Endothelial cell of umbilical vein (primary cell): ENCODE measurements at regions not wholly inside any gene's neighbourhood (a gene's known extent, or its start where the extent isn't known, plus 50 kb on each side); places are given as distances from the start of the nearest gene placed in this dataset.

Experiments used
- BruUV-seq: library from RNA; stranded (reverse); fragments of 400-500 nt; replicated peaks from 2 replicates; lab custom pipeline; 2021; lab: Mats Ljungman, UMichigan
- CTCF ChIA-PET: fragments of 300-600, 350-600 bp; sonication (Branson Sonifier 250); formaldehyde crosslinking; loops from one replicate; lab custom pipeline; 2021; ENCODE audit warnings: antibody characterized with exemption, inconsistent platforms; lab: Charles Lee
- POLR2A ChIA-PET: fragments of 300-600, 350-600 bp; sonication (Branson Sonifier 250); formaldehyde crosslinking; loops from one replicate; lab custom pipeline; 2021; ENCODE audit warnings: antibody characterized with exemption, inconsistent platforms; lab: Charles Lee
- DNase-seq: peaks from one replicate; pipeline ENCODE4 v3.0.0-alpha.2; 2011; ENCODE audit warnings: low read depth, low spot score
- FAIRE-seq: peaks from 2 replicates; lab custom pipeline; 2011; peaks lifted over from hg19 to GRCh38; lab: Jason Lieb, UNC
- H2AFZ ChIP-seq: 2 replicates; pipeline ENCODE4 v1.6.0; 2012; ENCODE audit warnings: low read depth, low read length, control low read depth, inconsistent platforms
- H3K27ac ChIP-seq: 2 replicates; pipeline ENCODE4 v1.5.1; 2011; ENCODE audit warnings: low read depth, mild to moderate bottlenecking, control low read depth, low read length, moderate library complexity; ENCODE audit not compliant: insufficient read depth
- H3K27me3 ChIP-seq, 2 experiments: 2 replicates each; pipeline versions ENCODE4 v1.6.0 to v1.6.1; 2011; ENCODE audit warnings: low read length in 2 of 2, mixed read lengths in 1 of 2; ENCODE audit not compliant: control insufficient read depth in 2 of 2, insufficient read depth in 2 of 2
- H3K36me3 ChIP-seq, 2 experiments: 2 replicates in 1 of 2; 3 replicates in 1 of 2; pipeline ENCODE4 v1.5.1; 2011; ENCODE audit warnings: low read length in 2 of 2, mild to moderate bottlenecking in 1 of 2, moderate library complexity in 1 of 2; ENCODE audit not compliant: control insufficient read depth in 2 of 2, insufficient read depth in 2 of 2; ENCODE audit errors: extremely low read depth in 1 of 2
- H3K4me1 ChIP-seq: 3 replicates; pipeline ENCODE4 v1.5.1; 2011; ENCODE audit warnings: mild to moderate bottlenecking, low read length; ENCODE audit not compliant: control insufficient read depth, insufficient read depth; ENCODE audit errors: extremely low read depth
- H3K4me2 ChIP-seq: 2 replicates; pipeline ENCODE4 v1.6.1; 2011; ENCODE audit warnings: low read length, control low read depth, mixed read lengths; ENCODE audit not compliant: insufficient read depth
- H3K4me3 ChIP-seq, 3 experiments: fragments of 200-600 bp in 1 of 3; sonication (generic), shearing (Covaris generic) in 1 of 3; replicated peaks in 1 of 3; 2 replicates each; pipeline ENCODE4 v1.5.1; 2011 to 2016; ENCODE audit warnings: control low read depth in 3 of 3, low read length in 3 of 3, mild to moderate bottlenecking in 2 of 3, inconsistent platforms in 1 of 3, low read depth in 1 of 3, moderate library complexity in 1 of 3; ENCODE audit not compliant: insufficient read depth in 1 of 3
- H3K79me2 ChIP-seq: 2 replicates; pipeline ENCODE4 v1.6.0; 2012; ENCODE audit warnings: low read length, inconsistent platforms; ENCODE audit not compliant: control insufficient read depth, insufficient read depth
- H3K9ac ChIP-seq: replicated peaks from 2 replicates; pipeline ENCODE3; 2011; ENCODE audit warnings: low read length, control low read depth; ENCODE audit not compliant: insufficient read depth; ENCODE audit errors: extremely low read depth
- H3K9me1 ChIP-seq: replicated peaks from 3 replicates; pipeline ENCODE4 v1.6.0; 2011; ENCODE audit warnings: mild to moderate bottlenecking, low read length; ENCODE audit not compliant: control insufficient read depth, insufficient read depth; ENCODE audit errors: extremely low read depth
- H3K9me3 ChIP-seq: replicated peaks from 2 replicates; pipeline ENCODE4 v1.5.1; 2012; ENCODE audit warnings: low read length, inconsistent platforms; ENCODE audit not compliant: control insufficient read depth, insufficient read depth
- H4K20me1 ChIP-seq: replicated peaks from 2 replicates; pipeline ENCODE3; 2011; ENCODE audit warnings: mild to moderate bottlenecking, low read length; ENCODE audit not compliant: control insufficient read depth, insufficient read depth; ENCODE audit errors: extremely low read depth
- EZH2 ChIP-seq: IDR thresholded peaks from 2 replicates; pipeline ENCODE4 v1.6.1; 2012; ENCODE audit warnings: borderline replicate concordance, low read depth, mild to moderate bottlenecking, moderate library complexity, low read length, inconsistent platforms; ENCODE audit not compliant: severe bottlenecking
- FOS ChIP-seq: IDR thresholded peaks from 2 replicates; pipeline ENCODE4 v1.6.1; 2011; ENCODE audit warnings: mild to moderate bottlenecking, low read length, moderate library complexity, borderline replicate concordance; ENCODE audit not compliant: insufficient read depth
- GATA2 ChIP-seq: IDR thresholded peaks from 2 replicates; pipeline ENCODE4 v1.7.0; 2011; ENCODE audit warnings: low read depth, mild to moderate bottlenecking, moderate library complexity, mixed read lengths, low read length; ENCODE audit not compliant: insufficient read length, insufficient read depth
- JUN ChIP-seq: IDR thresholded peaks from 2 replicates; pipeline ENCODE4 v1.6.1; 2011; ENCODE audit warnings: borderline replicate concordance, low read depth; ENCODE audit not compliant: insufficient read length, insufficient read depth
- MYC ChIP-seq: IDR thresholded peaks from one replicate; pipeline ENCODE4 v1.6.1; 2011; ENCODE audit warnings: mild to moderate bottlenecking, low read depth, low read length
- POLR2A ChIP-seq: IDR thresholded peaks from 2 replicates; pipeline ENCODE4 v1.6.1; 2012; ENCODE audit warnings: low read depth, mild to moderate bottlenecking, control low read depth, low read length
- POLR2AphosphoS5 ChIP-seq: IDR thresholded peaks from 2 replicates; pipeline ENCODE4 v1.6.1; 2012; ENCODE audit warnings: low read depth, mild to moderate bottlenecking, control low read depth, low read length, moderate library complexity; ENCODE audit not compliant: insufficient read depth
- dilution Hi-C: fragments of 300-500 bp; cut with MboI; formaldehyde crosslinking; loops from one replicate; pipeline ENCODE4 v1.15.0; 2019; ENCODE audit warnings: low sequenced_read_pairs; ENCODE audit not compliant: extremely low pct_ligation_motif_present
- intact Hi-C: fragments of 100-400 bp; cut with micrococcal nuclease; formaldehyde crosslinking; loops from one replicate; pipeline ENCODE4 v1.10.0; 2022
- TF ChIP-seq, protein P1 (sequence below), 2 donors: IDR thresholded peaks; 1 replicate in 1 of 2; 2 replicates in 1 of 2; pipeline ENCODE4 v1.5.1; 2011; ENCODE audit warnings: low read length in 2 of 2, mild to moderate bottlenecking in 2 of 2, moderate library complexity in 2 of 2, control low read depth in 1 of 2, inconsistent platforms in 1 of 2, low read depth in 1 of 2; ENCODE audit not compliant: insufficient read depth in 1 of 2; ENCODE audit errors: extremely low read depth in 1 of 2

DNA sequence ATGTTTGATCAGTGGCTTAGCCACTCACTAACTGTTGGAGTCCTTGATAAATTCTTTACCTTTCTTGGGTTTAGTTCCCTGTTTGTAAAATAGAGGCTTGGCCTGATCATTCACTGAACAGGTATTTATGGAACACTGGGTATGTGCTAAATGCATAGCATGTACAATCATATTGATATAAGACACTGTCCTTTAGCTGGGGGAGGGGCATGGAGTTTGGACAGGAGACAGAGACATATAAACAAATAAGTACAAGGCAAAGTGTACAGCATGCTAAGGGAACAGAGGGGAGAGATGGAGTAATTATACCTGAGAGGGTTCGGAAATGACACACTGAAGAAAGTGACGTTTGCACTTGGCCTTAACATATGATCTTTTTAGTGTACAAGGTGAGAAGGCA lies 124.3 kb upstream of the CACNA1E start:
- intact Hi-C loops (no loop called here), dilution Hi-C loops (no loop called here)
- TF ChIP-seq, protein P1, sequence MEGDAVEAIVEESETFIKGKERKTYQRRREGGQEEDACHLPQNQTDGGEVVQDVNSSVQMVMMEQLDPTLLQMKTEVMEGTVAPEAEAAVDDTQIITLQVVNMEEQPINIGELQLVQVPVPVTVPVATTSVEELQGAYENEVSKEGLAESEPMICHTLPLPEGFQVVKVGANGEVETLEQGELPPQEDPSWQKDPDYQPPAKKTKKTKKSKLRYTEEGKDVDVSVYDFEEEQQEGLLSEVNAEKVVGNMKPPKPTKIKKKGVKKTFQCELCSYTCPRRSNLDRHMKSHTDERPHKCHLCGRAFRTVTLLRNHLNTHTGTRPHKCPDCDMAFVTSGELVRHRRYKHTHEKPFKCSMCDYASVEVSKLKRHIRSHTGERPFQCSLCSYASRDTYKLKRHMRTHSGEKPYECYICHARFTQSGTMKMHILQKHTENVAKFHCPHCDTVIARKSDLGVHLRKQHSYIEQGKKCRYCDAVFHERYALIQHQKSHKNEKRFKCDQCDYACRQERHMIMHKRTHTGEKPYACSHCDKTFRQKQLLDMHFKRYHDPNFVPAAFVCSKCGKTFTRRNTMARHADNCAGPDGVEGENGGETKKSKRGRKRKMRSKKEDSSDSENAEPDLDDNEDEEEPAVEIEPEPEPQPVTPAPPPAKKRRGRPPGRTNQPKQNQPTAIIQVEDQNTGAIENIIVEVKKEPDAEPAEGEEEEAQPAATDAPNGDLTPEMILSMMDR (IDR thresholded peaks at IDR 0.05; ENCODE audit: extremely low read depth in 1 of 2, insufficient read depth in 1 of 2, low read depth in 1 of 2, low read length in 2 of 2) = no peak
- no peak for TF ChIP-seq POLR2A
- TF ChIP-seq POLR2AphosphoS5 = no peak
- no peak for TF ChIP-seq GATA2
- no peak for TF ChIP-seq MYC
- Histone ChIP-seq H3K9ac (no peak overlapping the region), H2AFZ (no peak overlapping the region), H3K79me2 (no peaks in the 10 kb centered on the region), H3K9me1 (no peaks in the 10 kb centered on the region), H3K36me3 (no peaks in the 10 kb centered on the region), H3K4me1 (no peaks in the 10 kb centered on the region), H4K20me1 (no peaks in the 10 kb centered on the region), H3K27ac (no peak overlapping the region), H3K27me3 (no peaks in the 10 kb centered on the region), H3K4me2 (no peak overlapping the region), H3K4me3 (no peak overlapping the region), H3K9me3 (no peaks in the 10 kb centered on the region)
- no peak for DNase-seq
- no TSS peak for BruUV-seq
- CTCF ChIA-PET = interaction anchor here (0.6 to 2.2 kb wide), 2 partner anchors 66 to 143 kb away, joined by 3 to 7 read pairs; no protein-coding TSS in a partner anchor
- no peak for FAIRE-seq
- POLR2A ChIA-PET = no interaction called here

DNA sequence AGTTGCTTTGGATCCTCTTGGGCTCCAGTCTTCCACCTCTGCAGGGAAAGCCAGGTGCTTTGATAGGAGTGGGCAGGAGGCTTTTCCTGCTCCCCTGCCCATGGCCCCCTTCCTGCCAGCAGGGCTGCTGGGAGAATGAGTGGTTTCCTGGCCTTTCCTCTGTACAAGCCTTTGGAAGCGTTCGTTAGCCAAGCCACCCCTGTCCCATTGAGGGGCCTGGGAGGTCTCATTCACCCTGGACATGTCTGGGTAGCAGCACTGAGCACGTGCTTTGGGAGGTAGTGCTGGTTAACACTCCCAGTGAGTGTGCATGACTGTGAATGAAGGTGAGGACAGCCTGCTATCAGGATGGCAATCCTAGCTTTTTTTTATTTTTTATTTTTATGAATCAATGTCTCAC lies 118.5 kb upstream of the CACNA1E start:
- no peak for FAIRE-seq
- Histone ChIP-seq H3K9ac (no peak overlapping the region), H3K4me2 (no peak overlapping the region), H3K79me2 (no peaks in the 10 kb centered on the region), H3K4me3 (no peak overlapping the region), H3K27me3 (no peaks in the 10 kb centered on the region), H3K4me1 (no peaks in the 10 kb centered on the region), H2AFZ (no peak overlapping the region), H3K27ac (no peak overlapping the region), H3K9me3 (no peaks in the 10 kb centered on the region), H3K36me3 (no peaks in the 10 kb centered on the region), H4K20me1 (no peaks in the 10 kb centered on the region), H3K9me1 (no peaks in the 10 kb centered on the region)
- dilution Hi-C loops = no loop called here
- TF ChIP-seq POLR2A (no peak), EZH2 (no peak), GATA2 (no peak), JUN (no peak), FOS (no peak)
- TF ChIP-seq, protein P1 (IDR thresholded peaks at IDR 0.05; ENCODE audit: extremely low read depth in 1 of 2, insufficient read depth in 1 of 2, low read depth in 1 of 2, low read length in 2 of 2) = no peak
- BruUV-seq = no TSS peak
- ChIA-PET CTCF (no interaction called here), POLR2A (no interaction called here)
- DNase-seq = no peak
- intact Hi-C loops = no loop called here
